HepG2 (cell line): ENCODE measurements at regions not wholly inside any gene's neighbourhood (a gene's known extent, or its start where the extent isn't known, plus 50 kb on each side); places are given as distances from the start of the nearest gene placed in this dataset.

ENCODE experiments used
- AHDC1 ChIP-seq: sonication (generic); formaldehyde crosslinking; IDR thresholded peaks from 2 replicates; pipeline ENCODE4 v1.5.1; 2020; ENCODE audit warnings: mild to moderate bottlenecking, missing genetic modification reagents, borderline replicate concordance
- CAMTA2 ChIP-seq: sonication (generic); formaldehyde crosslinking; IDR thresholded peaks from 2 replicates; pipeline ENCODE4 v1.4.0; 2020; ENCODE audit warnings: mild to moderate bottlenecking, missing genetic modification reagents, borderline replicate concordance
- CREB1 ChIP-seq, 2 experiments: fragments of 450-650 bp in 1 of 2; IDR thresholded peaks; 2 replicates each; pipeline ENCODE4 v1.6.1; 2016 to 2017; ENCODE audit warnings: control low read depth in 1 of 2, mild to moderate bottlenecking in 1 of 2, missing compliant biosample characterization in 1 of 2, missing genetic modification characterization in 1 of 2
- FOSL2 ChIP-seq: sonication (generic); formaldehyde crosslinking; IDR thresholded peaks from 2 replicates; pipeline ENCODE4 v1.4.0; 2020; ENCODE audit warnings: missing genetic modification reagents
- FOXJ3 ChIP-seq: sonication (generic); formaldehyde crosslinking; IDR thresholded peaks from 2 replicates; pipeline ENCODE4 v1.4.0; 2020; ENCODE audit warnings: missing genetic modification reagents, mild to moderate bottlenecking, borderline replicate concordance
- HDAC2 ChIP-seq: sonication (generic); formaldehyde crosslinking; IDR thresholded peaks from 2 replicates; pipeline ENCODE4 v1.4.0; 2020; ENCODE audit warnings: missing genetic modification reagents
- HNF4G ChIP-seq, 2 experiments: sonication (generic) in 1 of 2; formaldehyde crosslinking in 1 of 2; IDR thresholded peaks; 2 replicates each; pipeline versions ENCODE4 v1.4.0 to v1.6.1; 2011 to 2020; ENCODE audit warnings: borderline replicate concordance in 2 of 2, low read depth in 2 of 2, mild to moderate bottlenecking in 2 of 2, low read length in 1 of 2, missing genetic modification reagents in 1 of 2, moderate library complexity in 1 of 2
- NFKBIZ ChIP-seq: IDR thresholded peaks from 2 replicates; pipeline ENCODE4 v1.6.1; 2018; ENCODE audit warnings: missing genetic modification reagents, missing compliant biosample characterization
- NFYC ChIP-seq: IDR thresholded peaks from 2 replicates; pipeline ENCODE4 v1.6.1; 2016; ENCODE audit warnings: missing genetic modification reagents, missing compliant biosample characterization
- NR2F6 ChIP-seq, 2 experiments: IDR thresholded peaks; 2 replicates each; pipeline ENCODE4 v1.6.1; 2016; ENCODE audit warnings: antibody characterized with exemption in 1 of 2, mild to moderate bottlenecking in 1 of 2
- RCOR2 ChIP-seq: IDR thresholded peaks from 2 replicates; pipeline ENCODE4 v1.6.1; 2016; ENCODE audit warnings: missing biosample characterization, missing genetic modification reagents
- TAF15 ChIP-seq: fragments of 200-400 bp; formaldehyde crosslinking; IDR thresholded peaks from one replicate; pipeline ENCODE4 v1.6.1; 2018; ENCODE audit warnings: mild to moderate bottlenecking, low read depth, low read length; ENCODE audit not compliant: poor library complexity, severe bottlenecking
- TMF1 ChIP-seq: sonication (generic); formaldehyde crosslinking; IDR thresholded peaks from 2 replicates; pipeline ENCODE4 v1.8.1; 2022; ENCODE audit warnings: low read depth, missing genetic modification reagents
- YEATS2 ChIP-seq: sonication (generic); formaldehyde crosslinking; IDR thresholded peaks from 2 replicates; pipeline ENCODE4 v1.4.0; 2020; ENCODE audit warnings: missing genetic modification reagents, borderline replicate concordance
- ZNF777 ChIP-seq: sonication (generic); formaldehyde crosslinking; IDR thresholded peaks from 2 replicates; pipeline ENCODE4 v1.4.0; 2020; ENCODE audit warnings: missing genetic modification reagents
- ZSCAN30 ChIP-seq: sonication (generic); formaldehyde crosslinking; IDR thresholded peaks from 2 replicates; pipeline ENCODE4 v1.5.0; 2020; ENCODE audit warnings: mild to moderate bottlenecking, missing genetic modification reagents
- TF ChIP-seq, protein P1 (sequence below): sonication (generic); formaldehyde crosslinking; IDR thresholded peaks from 2 replicates; pipeline ENCODE4 v1.4.0; 2020; ENCODE audit warnings: missing genetic modification reagents
- TF ChIP-seq, protein P2 (sequence below), 2 experiments: fragments of 450-650 bp in 1 of 2; sonication (generic) in 1 of 2; formaldehyde crosslinking; IDR thresholded peaks; 2 replicates each; pipeline versions ENCODE4 v1.5.0 to v1.8.0; 2020 to 2022; ENCODE audit warnings: mild to moderate bottlenecking in 1 of 2, missing genetic modification reagents in 1 of 2

GRCh38 chr14:53441789-53442188 is 288.7 kb upstream of the DDHD1 start (continued):
- TF ChIP-seq AHDC1 (CRISPR knock-in tag) (peak; percentile 63; the same call in 1 of the 2 replicates), NFYC (CRISPR knock-in tag) (no peak), RCOR2 (CRISPR knock-in tag) (peak; percentile 44; the same call in 1 of the 2 replicates), YEATS2 (CRISPR knock-in tag) (no peak), CAMTA2 (CRISPR knock-in tag) (no peak), FOXJ3 (CRISPR knock-in tag) (peak; percentile 19; the same call in 1 of the 2 replicates), ZNF777 (CRISPR knock-in tag) (no peak), NR2F6 (IDR thresholded peaks at IDR 0.05) (no peak), NR2F6 (CRISPR knock-in tag; IDR thresholded peaks at IDR 0.05) (no peak), ZSCAN30 (CRISPR knock-in tag) (no peak), CREB1 (IDR thresholded peaks at IDR 0.05) (no peak), CREB1 (CRISPR knock-in tag; IDR thresholded peaks at IDR 0.05) (peak; percentile 52; the same call in 1 of the 2 replicates), TAF15 (no peak), NFKBIZ (CRISPR knock-in tag) (peak; percentile 20; the same call in 1 of the 2 replicates), TMF1 (CRISPR knock-in tag) (no peak), FOSL2 (CRISPR knock-in tag) (peak; percentile 73), HDAC2 (peak; percentile 58), HNF4G (IDR thresholded peaks at IDR 0.05; ENCODE audit: borderline replicate concordance, low read depth, low read length) (peak; percentile 62; the same call in 1 of the 2 replicates), HNF4G (CRISPR knock-in tag; IDR thresholded peaks at IDR 0.05; ENCODE audit: borderline replicate concordance, low read depth) (no peak)
- TF ChIP-seq, protein P1, sequence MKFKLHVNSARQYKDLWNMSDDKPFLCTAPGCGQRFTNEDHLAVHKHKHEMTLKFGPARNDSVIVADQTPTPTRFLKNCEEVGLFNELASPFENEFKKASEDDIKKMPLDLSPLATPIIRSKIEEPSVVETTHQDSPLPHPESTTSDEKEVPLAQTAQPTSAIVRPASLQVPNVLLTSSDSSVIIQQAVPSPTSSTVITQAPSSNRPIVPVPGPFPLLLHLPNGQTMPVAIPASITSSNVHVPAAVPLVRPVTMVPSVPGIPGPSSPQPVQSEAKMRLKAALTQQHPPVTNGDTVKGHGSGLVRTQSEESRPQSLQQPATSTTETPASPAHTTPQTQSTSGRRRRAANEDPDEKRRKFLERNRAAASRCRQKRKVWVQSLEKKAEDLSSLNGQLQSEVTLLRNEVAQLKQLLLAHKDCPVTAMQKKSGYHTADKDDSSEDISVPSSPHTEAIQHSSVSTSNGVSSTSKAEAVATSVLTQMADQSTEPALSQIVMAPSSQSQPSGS (CRISPR knock-in tag), result peak; percentile 52; the same call in 1 of the 2 replicates
- TF ChIP-seq, protein P2, sequence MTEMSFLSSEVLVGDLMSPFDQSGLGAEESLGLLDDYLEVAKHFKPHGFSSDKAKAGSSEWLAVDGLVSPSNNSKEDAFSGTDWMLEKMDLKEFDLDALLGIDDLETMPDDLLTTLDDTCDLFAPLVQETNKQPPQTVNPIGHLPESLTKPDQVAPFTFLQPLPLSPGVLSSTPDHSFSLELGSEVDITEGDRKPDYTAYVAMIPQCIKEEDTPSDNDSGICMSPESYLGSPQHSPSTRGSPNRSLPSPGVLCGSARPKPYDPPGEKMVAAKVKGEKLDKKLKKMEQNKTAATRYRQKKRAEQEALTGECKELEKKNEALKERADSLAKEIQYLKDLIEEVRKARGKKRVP (CRISPR knock-in tag; IDR thresholded peaks at IDR 0.05), result peak in 1 of 2 experiments; percentile 87; a peak in 2 of 4 replicates
